ENCODE measurements at regions not wholly inside any gene's neighbourhood (a gene's known extent, or its start where the extent isn't known, plus 50 kb on each side); places are given as distances from the start of the nearest gene placed in this dataset.
A peak's percentile ranks its signal among the peaks of the same experiment; 100 is the strongest.

DNA sequence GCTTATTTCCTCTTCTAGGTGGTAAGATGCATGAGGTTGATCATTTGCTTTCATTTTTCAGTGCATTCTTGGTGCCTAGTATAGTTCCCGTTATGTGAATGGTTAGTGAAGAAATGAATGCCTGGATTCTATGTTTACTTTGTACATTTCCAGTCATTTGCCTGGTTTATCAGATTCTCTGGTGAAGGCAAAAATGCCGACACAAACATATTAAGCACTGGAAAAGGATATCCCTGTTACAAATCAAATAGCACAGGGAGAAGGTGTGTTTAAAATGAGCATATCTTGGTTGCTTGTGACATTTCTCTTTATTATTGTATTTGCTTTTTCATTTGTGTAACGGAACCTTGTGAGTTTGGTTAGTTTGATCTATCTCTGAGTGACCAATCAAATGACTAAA, 211.3 kb downstream of the MBL2 start:
- no peaks in the 10 kb centered on the region for H3K27me3 ChIP-seq
- no peaks in the 10 kb centered on the region for H3K36me3 ChIP-seq
- ATAC-seq (no peak), FAIRE-seq (no peak), DNase-seq (no peak)
- TF ChIP-seq CTCF (IDR thresholded peaks at IDR 0.05), result no peak
- intact Hi-C loops (cut with DNase I), result no loop called here
- 62 to 67% methylated on average over 3 of the region's 3 CpGs for WGBS, 2 donors
- no peak overlapping the region for H3K27ac ChIP-seq
- H3K4me3 ChIP-seq, result no peak overlapping the region
- H3K9me3 ChIP-seq, result no peaks in the 10 kb centered on the region
- H3K4me1 ChIP-seq, result no peaks in the 10 kb centered on the region

- no peak for TF ChIP-seq CTCF (IDR thresholded peaks at IDR 0.05)
- WGBS, 2 donors, result 91 to 94% methylated on average over 1 of the region's 1 CpG
- Histone ChIP-seq H3K27me3 (no peaks in the 10 kb centered on the region), H3K9me3 (no peaks in the 10 kb centered on the region), H3K27ac (no peak overlapping the region), H3K4me3 (no peak overlapping the region), H3K4me1 (no peaks in the 10 kb centered on the region), H3K36me3 (no peaks in the 10 kb centered on the region)
- intact Hi-C loops (cut with DNase I), result no loop called here
- ATAC-seq (no peak), DNase-seq (no peak), FAIRE-seq (no peak)
Observed at GRCh38 chr10:52563360-52563759, 209.2 kb downstream of the MBL2 start.

DNA sequence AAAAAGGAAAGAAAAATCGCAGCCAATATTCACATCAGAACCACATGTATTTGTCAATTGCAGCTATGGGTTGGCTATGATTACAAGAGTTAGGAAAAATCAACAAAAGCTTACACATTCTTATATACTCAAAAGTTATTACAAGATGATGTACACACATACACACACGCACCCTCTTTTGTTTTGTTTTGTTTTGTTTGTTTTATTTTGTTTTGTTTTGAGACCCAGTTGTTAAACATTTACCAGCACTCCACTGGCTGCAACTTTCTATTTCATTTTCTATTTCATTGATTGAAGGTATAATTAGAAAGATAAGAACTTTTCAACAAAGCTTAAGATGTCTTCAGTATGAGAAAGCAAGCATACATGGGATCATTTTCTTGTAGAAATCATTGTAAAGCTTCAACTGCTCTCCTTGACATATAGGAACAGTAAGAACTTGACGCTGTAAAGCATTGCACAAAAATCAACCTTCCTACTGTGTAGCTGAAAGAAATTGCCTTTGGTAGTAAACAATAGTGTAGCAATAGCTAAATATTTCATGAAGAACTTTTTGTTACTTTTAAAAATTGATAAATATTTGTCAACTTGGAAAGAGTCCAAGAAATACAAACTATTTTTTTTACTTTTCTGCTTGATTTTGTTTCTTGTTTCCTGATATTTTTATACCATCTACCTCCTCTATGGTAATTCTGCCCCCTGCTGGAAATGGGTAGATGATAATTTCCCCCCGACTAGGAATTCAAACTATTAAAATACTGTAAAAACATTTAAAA, 205.9 kb downstream of the MBL2 start:
- no peak for FAIRE-seq

GRCh38 chr10:52567247-52567580, 205.4 kb downstream of the MBL2 start:
- TF ChIP-seq CTCF (IDR thresholded peaks at IDR 0.05), result no peak
- no peak for ATAC-seq
- Histone ChIP-seq H3K36me3 (no peaks in the 10 kb centered on the region), H3K4me3 (no peak overlapping the region), H3K27ac (no peak overlapping the region), H3K27me3 (peaks cover 0 to 5% (median 0%) of the 10 kb centered on the region in 4 donors), H3K4me1 (no peaks in the 10 kb centered on the region), H3K9me3 (no peaks in the 10 kb centered on the region)
- intact Hi-C loops (cut with DNase I), result no loop called here
- no peak for DNase-seq
- WGBS, 2 donors, result 66 to 74% methylated on average over 3 of the region's 3 CpGs
- no peak for FAIRE-seq

More for the DNA sequence above, 205.9 kb downstream of the MBL2 start:
- 15 to 19% methylated on average over 4 of the region's 4 CpGs for WGBS, 2 donors
- intact Hi-C loops (cut with DNase I), result no loop called here
- TF ChIP-seq CTCF (IDR thresholded peaks at IDR 0.05), result peak in 2 of 4 donors; percentile 8 to 15
- Histone ChIP-seq H3K27me3 (peaks cover 0 to 3% (median 0%) of the 10 kb centered on the region in 4 donors), H3K9me3 (no peaks in the 10 kb centered on the region), H3K4me1 (no peaks in the 10 kb centered on the region), H3K4me3 (no peak overlapping the region), H3K36me3 (no peaks in the 10 kb centered on the region), H3K27ac (no peak overlapping the region)
- ATAC-seq (peak in 2 of 4 donors; percentile 42 to 57), DNase-seq (no peak)

DNA sequence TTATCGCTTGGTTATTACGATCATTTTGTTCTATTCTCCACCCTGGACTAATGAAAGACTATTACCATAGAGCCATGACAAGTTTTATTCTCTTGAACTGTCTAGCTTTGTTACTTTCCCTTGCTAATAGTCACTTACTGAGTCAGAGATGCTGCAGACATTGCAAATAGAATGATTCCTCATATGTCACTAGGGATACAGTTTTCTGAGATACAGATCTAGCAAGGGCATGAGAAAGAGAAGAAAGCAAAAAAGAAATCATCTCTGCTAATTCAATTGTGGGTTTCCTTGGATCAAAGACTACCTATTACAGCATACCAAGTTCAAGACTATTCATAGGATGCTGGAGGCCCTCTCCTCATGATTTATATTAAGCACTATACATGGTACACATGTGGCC, 204.3 kb downstream of the MBL2 start:
- ATAC-seq (no peak), FAIRE-seq (no peak), DNase-seq (no peak)
- peaks cover 0 to 5% (median 0%) of the 10 kb centered on the region in 4 donors for H3K27me3 ChIP-seq
- H3K36me3 ChIP-seq, result no peaks in the 10 kb centered on the region
- no peaks in the 10 kb centered on the region for H3K9me3 ChIP-seq
- intact Hi-C loops (cut with DNase I), result no loop called here
- WGBS, 2 donors, result 79 to 91% methylated on average over 2 of the region's 2 CpGs
- no peak overlapping the region for H3K27ac ChIP-seq
- no peaks in the 10 kb centered on the region for H3K4me1 ChIP-seq
- TF ChIP-seq CTCF (IDR thresholded peaks at IDR 0.05), result no peak
- no peak overlapping the region for H3K4me3 ChIP-seq

Data from pancreas (tissue), 10 donors.